Heart left ventricle (tissue), 16 donors: ENCODE measurements at regions not wholly inside any gene's neighbourhood (a gene's known extent, or its start where the extent isn't known, plus 50 kb on each side); places are given as distances from the start of the nearest gene placed in this dataset.

Experiments used
- ATAC-seq, 4 donors: fragments of 200-7000 bp; cut with Tn5 transposase; one replicate each; pipeline ENCODE4 v1.9.1; 2020 to 2022; ENCODE audit warnings: moderate library complexity in 4 of 4, mild to moderate bottlenecking in 3 of 4, moderate number of reproducible peaks in 1 of 4
- DNase-seq, 5 donors: peaks; one replicate each; pipeline ENCODE4 v3.0.0-alpha.2; 2020
- H3K27ac ChIP-seq, 12 donors: fragments of 200-600 bp; sonication (generic) in 4 of 12; one replicate each; pipeline versions ENCODE4 v1.5.0 to v1.8.0; 2016 to 2022; ENCODE audit warnings: mild to moderate bottlenecking in 2 of 12
- H3K27me3 ChIP-seq, 9 donors: fragments of 200-600 bp; sonication (generic) in 2 of 9; one replicate each; pipeline versions ENCODE4 v1.5.1 to v1.8.0; 2016 to 2022; ENCODE audit warnings: mild to moderate bottlenecking in 3 of 9
- H3K36me3 ChIP-seq, 9 donors: fragments of 200-600 bp; sonication (generic) in 2 of 9; one replicate each; pipeline versions ENCODE4 v1.5.0 to v1.8.0; 2018 to 2022; ENCODE audit warnings: mild to moderate bottlenecking in 2 of 9
- H3K4me1 ChIP-seq, 12 donors: fragments of 200-600 bp; sonication (generic) in 4 of 12; one replicate each; pipeline versions ENCODE4 v1.5.0 to v1.8.0; 2016 to 2022; ENCODE audit warnings: mild to moderate bottlenecking in 3 of 12
- H3K4me3 ChIP-seq, 12 donors: fragments of 200-600 bp; sonication (generic) in 4 of 12; one replicate each; pipeline versions ENCODE4 v1.5.0 to v1.8.0; 2017 to 2022; ENCODE audit warnings: mild to moderate bottlenecking in 9 of 12, moderate library complexity in 4 of 12
- H3K9me3 ChIP-seq, 12 donors: fragments of 200-600 bp; sonication (generic) in 4 of 12; one replicate each; pipeline versions ENCODE4 v1.5.0 to v1.8.0; 2016 to 2022; ENCODE audit warnings: mild to moderate bottlenecking in 1 of 12
- CTCF ChIP-seq, 12 donors: fragments of 200-600 bp; sonication (generic) in 4 of 12; IDR thresholded peaks; one replicate each; pipeline versions ENCODE4 v1.5.0 to v1.8.0; 2018 to 2022; ENCODE audit warnings: antibody characterized with exemption in 12 of 12, mild to moderate bottlenecking in 5 of 12
- POLR2A ChIP-seq, 2 donors: fragments of 450-650 bp; IDR thresholded peaks; one replicate each; pipeline ENCODE4 v1.6.1; 2017; ENCODE audit warnings: antibody characterized with exemption in 2 of 2, mild to moderate bottlenecking in 2 of 2, moderate library complexity in 2 of 2
- WGBS, 4 donors: extraction: QIAGEN DNeasy Blood & Tissue Kit in 2 of 4; methylation state at CpG; one replicate each; pipeline versions ENCODE4 v1.1.5 to v1.1.7; 2013 to 2018; 5-methylcytosine and 5-hydroxymethylcytosine counted together
- intact Hi-C, 10 donors: fragments of 100-400 bp; cut with DNase I; formaldehyde crosslinking; loops; one replicate each; pipeline versions ENCODE4 v1.11.1 to v1.14.2; 2022
- donor health status: ischemic (EF 13 %, LVEDD 7.1; RV severe dilation, severe dysfunction).
- donor health status: healthy with polysubstance abuse.
- donor health status: DM: no; HTN: yes; CAD: no.
- donor health status: DM: no; HTN: no; CAD: no.
- donor health status: ischemic (EF 25% LVEDD 6.9; RV normal size, moderate dysfunction).
- donor health status: ischemic (EF 25% LVEDD 5.7; RV mildly dilated, moderate dysfunction).
- donor health status: healthy.
- donor health status: DM: yes; HTN: yes; CAD: no.
- donor health status: ischemic (EF 35%, LVEDD 5.7; RV mildly dilated, moderate dysfunction).
- donor health status: nonischemic (EF 11% LVEDD 7.7; RV severe dilation, severe dysfunction).
- donor health status: DM: yes; HTN: yes; CAD: no.
- donor health status: PGD.
- donor health status: ischemic (EF 29% LVEDD 5.4; RV normal size, mild dysfunction).
- donor health status: nonischemic (EF 23%, LVEDD 6.1; RV moderate dilation, normal function).

DNA sequence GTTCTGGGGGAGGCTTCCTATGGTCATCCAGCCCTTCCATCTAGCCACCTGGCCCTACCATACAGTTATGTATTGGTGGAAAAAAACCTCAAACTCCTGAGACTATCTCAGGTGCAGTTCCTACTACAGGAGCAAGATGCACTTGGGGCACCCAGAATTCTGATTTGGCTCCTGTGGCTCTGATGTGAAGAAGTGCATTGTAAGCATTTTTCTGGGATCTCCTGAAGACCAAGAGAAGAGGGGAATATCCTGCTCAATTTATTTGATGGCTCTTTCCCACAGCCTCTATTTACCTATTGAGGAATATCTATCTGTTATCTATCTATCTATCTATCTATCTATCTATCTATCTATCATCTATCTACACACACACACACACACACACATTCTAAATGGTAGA is 1981.5 kb downstream of the TP53TG3F start:
- H3K27ac ChIP-seq = no peak overlapping the region
- intact Hi-C loops = loop anchor here in 1 of 10 donors (5.0 kb wide), 1 partner anchor 51 kb away; no protein-coding TSS in a partner anchor
- DNase-seq = no peak
- TF ChIP-seq POLR2A (IDR thresholded peaks at IDR 0.05) = no peak
- no peak for TF ChIP-seq CTCF (IDR thresholded peaks at IDR 0.05)
- H3K4me3 ChIP-seq = no peak overlapping the region
- H3K27me3 ChIP-seq = no peaks in the 10 kb centered on the region
- H3K36me3 ChIP-seq = no peaks in the 10 kb centered on the region
- no peak for ATAC-seq
- no peaks in the 10 kb centered on the region for H3K4me1 ChIP-seq
- H3K9me3 ChIP-seq = peaks cover 0 to 32% (median 7%) of the 10 kb centered on the region in 12 donors

- H3K36me3 ChIP-seq = no peaks in the 10 kb centered on the region
- H3K27me3 ChIP-seq = no peaks in the 10 kb centered on the region
- peaks cover 0 to 66% (median 36%) of the 10 kb centered on the region in 12 donors for H3K9me3 ChIP-seq
- TF ChIP-seq CTCF (IDR thresholded peaks at IDR 0.05) (no peak), POLR2A (IDR thresholded peaks at IDR 0.05) (no peak)
- intact Hi-C loops = no loop called here
- ATAC-seq = no peak
- no peaks in the 10 kb centered on the region for H3K4me1 ChIP-seq
- no peak overlapping the region for H3K4me3 ChIP-seq
- no peak overlapping the region for H3K27ac ChIP-seq
- no peak for DNase-seq
- 18 to 32% (median 27%) methylated on average over 3 of the region's 3 CpGs for WGBS, 4 donors
Observed at GRCh38 chr16:35447010-35447558, 1987.7 kb downstream of the TP53TG3F start.

- WGBS, 4 donors = 41 to 61% (median 48%) methylated on average over 2 of the region's 2 CpGs
- DNase-seq = no peak
- Histone ChIP-seq H3K27ac (no peak overlapping the region), H3K4me1 (no peaks in the 10 kb centered on the region), H3K27me3 (no peaks in the 10 kb centered on the region), H3K36me3 (no peaks in the 10 kb centered on the region), H3K9me3 (peaks cover 0 to 71% (median 34%) of the 10 kb centered on the region in 12 donors), H3K4me3 (no peak overlapping the region)
- TF ChIP-seq CTCF (IDR thresholded peaks at IDR 0.05) (no peak), POLR2A (IDR thresholded peaks at IDR 0.05) (no peak)
- no peak for ATAC-seq
- intact Hi-C loops = no loop called here
Observed at GRCh38 chr16:35449663-35450062, 1990.3 kb downstream of the TP53TG3F start.

GRCh38 chr16:35450648-35451047 is 1991.2 kb downstream of the TP53TG3F start:
- intact Hi-C loops = no loop called here
- WGBS, 4 donors = 60 to 71% (median 68%) methylated on average over 2 of the region's 2 CpGs
- Histone ChIP-seq H3K4me1 (no peaks in the 10 kb centered on the region), H3K27ac (no peak overlapping the region), H3K9me3 (peaks cover 0 to 61% (median 28%) of the 10 kb centered on the region in 12 donors), H3K4me3 (no peak overlapping the region), H3K36me3 (no peaks in the 10 kb centered on the region), H3K27me3 (no peaks in the 10 kb centered on the region)
- DNase-seq = no peak
- ATAC-seq = no peak
- TF ChIP-seq POLR2A (IDR thresholded peaks at IDR 0.05) (no peak), CTCF (IDR thresholded peaks at IDR 0.05) (no peak)
